HL-60 (cell line): ENCODE measurements at regions not wholly inside any gene's neighbourhood (a gene's known extent, or its start where the extent isn't known, plus 50 kb on each side); places are given as distances from the start of the nearest gene placed in this dataset.

Experiments
- DNase-seq, 2 experiments: peaks; one replicate each; pipeline ENCODE4 v3.0.0-alpha.2; 2010 to 2020; ENCODE audit warnings: low read depth in 1 of 2, low spot score in 1 of 2
- H3K27ac ChIP-seq: fragments of 250-450 bp; sonication (Bioruptor Pico); replicated peaks from 2 replicates; pipeline ENCODE4 v1.5.1; 2020; ENCODE audit warnings: mild to moderate bottlenecking, moderate library complexity
- H3K27me3 ChIP-seq: fragments of 250-450 bp; sonication (Bioruptor Pico); 2 replicates; pipeline ENCODE4 v1.5.1; 2021; ENCODE audit warnings: mild to moderate bottlenecking, moderate library complexity; ENCODE audit not compliant: insufficient read depth, poor library complexity, severe bottlenecking
- H3K4me3 ChIP-seq: replicated peaks from 2 replicates; pipeline ENCODE4 v1.5.1; 2011; ENCODE audit warnings: mild to moderate bottlenecking, control low read depth, low read length; ENCODE audit not compliant: insufficient read depth
- CTCF ChIP-seq: IDR thresholded peaks from one replicate; pipeline ENCODE4 v1.5.1; 2011; ENCODE audit warnings: low read length, control low read depth, inconsistent platforms; ENCODE audit not compliant: insufficient read depth
- GABPA ChIP-seq: IDR thresholded peaks from 2 replicates; pipeline ENCODE4 v1.6.1; 2012; ENCODE audit warnings: low read depth
- POLR2AphosphoS5 ChIP-seq: IDR thresholded peaks from 2 replicates; pipeline ENCODE4 v1.6.1; 2012; ENCODE audit warnings: low read depth
- REST ChIP-seq: IDR thresholded peaks from 2 replicates; pipeline ENCODE4 v1.6.1; 2012; ENCODE audit warnings: low read depth; ENCODE audit not compliant: insufficient replicate concordance
- SPI1 ChIP-seq: IDR thresholded peaks from 2 replicates; pipeline ENCODE4 v1.6.1; 2012; ENCODE audit warnings: low read depth, mild to moderate bottlenecking, borderline replicate concordance

- H3K27ac ChIP-seq = no peak overlapping the region
- no peak overlapping the region for H3K4me3 ChIP-seq
- TF ChIP-seq REST (no peak), GABPA (no peak), SPI1 (no peak), CTCF (no peak), POLR2AphosphoS5 (no peak)
- no peaks in the 10 kb centered on the region for H3K27me3 ChIP-seq
- no peak for DNase-seq
Observed at GRCh38 chr2:7601990-7602389, 684.8 kb downstream of the RNF144A start.

GRCh38 chr2:7604456-7604855 lies 687.2 kb downstream of the RNF144A start:
- TF ChIP-seq REST = no peak
- no peak for TF ChIP-seq CTCF
- H3K4me3 ChIP-seq = no peak overlapping the region
- H3K27me3 ChIP-seq = no peaks in the 10 kb centered on the region
- H3K27ac ChIP-seq = no peak overlapping the region
- no peak for DNase-seq

- Histone ChIP-seq H3K27ac (no peak overlapping the region), H3K27me3 (no peaks in the 10 kb centered on the region), H3K4me3 (no peak overlapping the region)
- TF ChIP-seq GABPA (no peak), SPI1 (no peak), REST (no peak), POLR2AphosphoS5 (no peak), CTCF (no peak)
- DNase-seq = no peak
Observed at GRCh38 chr2:7607441-7608173, 690.4 kb downstream of the RNF144A start.
